SU-DHL-6 (cell line): ENCODE measurements at regions not wholly inside any gene's neighbourhood (a gene's known extent, or its start where the extent isn't known, plus 50 kb on each side); places are given as distances from the start of the nearest gene placed in this dataset.

ENCODE experiments used
- EZH2phosphoT487 ChIP-seq: fragments of 200-600 bp; sonication (generic), shearing (Covaris generic); conservative IDR thresholded peaks from 2 replicates; pipeline ENCODE4 v1.6.1; 2018; ENCODE audit warnings: mild to moderate bottlenecking, antibody characterized with exemption, low read length, moderate library complexity, mixed read lengths
- TF ChIP-seq, protein P1 (sequence below): fragments of 200-600 bp; sonication (generic); IDR thresholded peaks from one replicate; pipeline ENCODE4 v1.5.1; 2017; ENCODE audit warnings: antibody characterized with exemption, mild to moderate bottlenecking, low read length, moderate library complexity; ENCODE audit not compliant: insufficient read depth, poor library complexity, severe bottlenecking

DNA sequence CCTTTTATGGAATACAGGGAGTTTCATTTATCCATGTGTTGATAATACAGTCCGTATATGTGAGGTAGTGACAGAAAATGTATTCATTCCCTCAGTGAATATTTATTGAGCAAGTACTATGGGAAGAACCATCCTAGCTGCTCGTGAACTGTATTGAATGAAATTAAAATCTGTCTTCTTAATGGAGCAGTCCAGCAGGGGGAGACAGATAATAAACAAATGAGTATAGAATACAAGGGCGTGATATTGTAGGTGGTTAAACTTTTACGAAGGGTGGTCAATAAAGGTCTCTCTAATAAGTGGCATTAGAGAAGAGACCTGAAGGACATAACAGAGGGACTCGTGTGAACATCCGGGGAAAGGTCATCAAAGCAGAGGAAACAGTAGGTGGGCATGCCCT is 62.7 kb upstream of the OSTN start:
- TF ChIP-seq, protein P1, sequence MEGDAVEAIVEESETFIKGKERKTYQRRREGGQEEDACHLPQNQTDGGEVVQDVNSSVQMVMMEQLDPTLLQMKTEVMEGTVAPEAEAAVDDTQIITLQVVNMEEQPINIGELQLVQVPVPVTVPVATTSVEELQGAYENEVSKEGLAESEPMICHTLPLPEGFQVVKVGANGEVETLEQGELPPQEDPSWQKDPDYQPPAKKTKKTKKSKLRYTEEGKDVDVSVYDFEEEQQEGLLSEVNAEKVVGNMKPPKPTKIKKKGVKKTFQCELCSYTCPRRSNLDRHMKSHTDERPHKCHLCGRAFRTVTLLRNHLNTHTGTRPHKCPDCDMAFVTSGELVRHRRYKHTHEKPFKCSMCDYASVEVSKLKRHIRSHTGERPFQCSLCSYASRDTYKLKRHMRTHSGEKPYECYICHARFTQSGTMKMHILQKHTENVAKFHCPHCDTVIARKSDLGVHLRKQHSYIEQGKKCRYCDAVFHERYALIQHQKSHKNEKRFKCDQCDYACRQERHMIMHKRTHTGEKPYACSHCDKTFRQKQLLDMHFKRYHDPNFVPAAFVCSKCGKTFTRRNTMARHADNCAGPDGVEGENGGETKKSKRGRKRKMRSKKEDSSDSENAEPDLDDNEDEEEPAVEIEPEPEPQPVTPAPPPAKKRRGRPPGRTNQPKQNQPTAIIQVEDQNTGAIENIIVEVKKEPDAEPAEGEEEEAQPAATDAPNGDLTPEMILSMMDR = peak; percentile 57
- TF ChIP-seq EZH2phosphoT487 = no peak
